HepG2 (cell line): ENCODE measurements at regions not wholly inside any gene's neighbourhood (a gene's known extent, or its start where the extent isn't known, plus 50 kb on each side); places are given as distances from the start of the nearest gene placed in this dataset.

Source experiments
- ATAC-seq: fragments of 200-7000 bp; cut with Tn5 transposase; 3 replicates; pipeline ENCODE4 v1.9.1; 2020; ENCODE audit warnings: mild to moderate bottlenecking, moderate library complexity
- BruUV-seq: library from RNA; stranded (reverse); fragments of 400-500 nt; replicated peaks from 2 replicates; lab custom pipeline; 2021; lab: Mats Ljungman, UMichigan
- CTCF ChIA-PET: fragments of 300-600 bp; formaldehyde crosslinking; extraction: SDS; loops from one replicate; lab custom pipeline; 2021; ENCODE audit warnings: low total read pairs, inconsistent platforms, low intra/inter-chr PET ratio; lab: Yijun Ruan, JAX
- POLR2A ChIA-PET: fragments of 350-600 bp; sonication (Branson Sonifier 250); formaldehyde crosslinking; loops from one replicate; lab custom pipeline; 2020; ENCODE audit warnings: antibody characterized with exemption, inconsistent platforms; lab: Yijun Ruan, JAX
- DNase-seq: peaks from one replicate; pipeline ENCODE4 v3.0.0-alpha.2; 2015; ENCODE audit warnings: low spot score
- FAIRE-seq: peaks from 3 replicates; lab custom pipeline; 2011; peaks lifted over from hg19 to GRCh38; lab: Jason Lieb, UNC
- H2AFZ ChIP-seq: one replicate; pipeline ENCODE4 v1.6.1; 2011; ENCODE audit warnings: low read length, inconsistent platforms
- H3K27ac ChIP-seq: fragments of 300-600 bp; 3 replicates; pipeline ENCODE4 v1.8.0; 2011; ENCODE audit warnings: mixed run types, mild to moderate bottlenecking, mixed read lengths, low read length, inconsistent platforms; ENCODE audit not compliant: insufficient read depth; ENCODE audit errors: extremely low read length
- H3K27me3 ChIP-seq, 2 experiments: fragments of 200-600 bp in 1 of 2; 2 replicates in 1 of 2; 3 replicates in 1 of 2; pipeline versions ENCODE4 v1.6.0 to v1.8.0; 2011; ENCODE audit warnings: low read length in 2 of 2, mild to moderate bottlenecking in 2 of 2, moderate library complexity in 2 of 2, inconsistent platforms in 1 of 2; ENCODE audit not compliant: insufficient read depth in 2 of 2, control insufficient read depth in 1 of 2
- H3K36me3 ChIP-seq, 2 experiments: fragments of 200-600 bp in 1 of 2; replicated peaks in 1 of 2; 2 replicates in 1 of 2; 3 replicates in 1 of 2; pipeline versions ENCODE4 v1.5.1 to v1.8.0; 2011; ENCODE audit warnings: low read length in 2 of 2, inconsistent platforms in 1 of 2; ENCODE audit not compliant: insufficient read depth in 2 of 2, control insufficient read depth in 1 of 2
- H3K4me1 ChIP-seq: 2 replicates; pipeline ENCODE4 v1.5.1; 2012; ENCODE audit warnings: low read length, inconsistent platforms; ENCODE audit not compliant: insufficient read depth
- H3K4me2 ChIP-seq: 2 replicates; pipeline ENCODE4 v1.6.0; 2011; ENCODE audit warnings: low read depth, low read length, inconsistent platforms
- H3K4me3 ChIP-seq, 3 experiments: fragments of 200-600 bp in 1 of 3; sonication (generic), shearing (Covaris generic) in 1 of 3; replicated peaks in 1 of 3; 2 replicates each; pipeline ENCODE4 v1.5.1; 2011 to 2016; ENCODE audit warnings: low read length in 3 of 3, inconsistent platforms in 2 of 3, low read depth in 2 of 3, mild to moderate bottlenecking in 2 of 3, control low read depth in 1 of 3, mixed read lengths in 1 of 3; ENCODE audit not compliant: insufficient read depth in 1 of 3
- H3K79me2 ChIP-seq: one replicate; pipeline ENCODE4 v1.6.1; 2011; ENCODE audit warnings: low read length, inconsistent platforms; ENCODE audit not compliant: insufficient read depth
- H3K9ac ChIP-seq: 2 replicates; pipeline ENCODE4 v1.6.0; 2011; ENCODE audit warnings: mild to moderate bottlenecking, low read depth, low read length, inconsistent platforms; ENCODE audit not compliant: insufficient read depth
- H3K9me3 ChIP-seq: 2 replicates; pipeline ENCODE4 v1.5.1; 2012; ENCODE audit warnings: mild to moderate bottlenecking, low read length
- H4K20me1 ChIP-seq: 2 replicates; pipeline ENCODE4 v1.6.0; 2011; ENCODE audit warnings: inconsistent platforms, mild to moderate bottlenecking, low read length, moderate library complexity; ENCODE audit not compliant: insufficient read depth
- ATF7 ChIP-seq, 2 experiments: fragments of 450-650 bp in 1 of 2; sonication (generic) in 1 of 2; formaldehyde crosslinking in 1 of 2; IDR thresholded peaks; 2 replicates each; pipeline versions ENCODE4 v1.4.0 to v1.6.1; 2016 to 2020; ENCODE audit warnings: antibody characterized with exemption in 1 of 2, mild to moderate bottlenecking in 1 of 2, missing genetic modification reagents in 1 of 2
- CCAR2 ChIP-seq: fragments of 200-400 bp; formaldehyde crosslinking; optimal IDR thresholded peaks from 2 replicates; pipeline ENCODE3; 2018; ENCODE audit warnings: low read depth, mild to moderate bottlenecking, low read length, moderate library complexity
- CEBPG ChIP-seq: IDR thresholded peaks from 2 replicates; pipeline ENCODE4 v1.6.1; 2016
- CREB1 ChIP-seq, 2 experiments: fragments of 450-650 bp in 1 of 2; IDR thresholded peaks; 2 replicates each; pipeline ENCODE4 v1.6.1; 2016 to 2017; ENCODE audit warnings: control low read depth in 1 of 2, mild to moderate bottlenecking in 1 of 2, missing compliant biosample characterization in 1 of 2, missing genetic modification characterization in 1 of 2
- HNRNPL ChIP-seq: fragments of 200-400 bp; formaldehyde crosslinking; IDR thresholded peaks from 2 replicates; pipeline ENCODE4 v1.6.1; 2017; ENCODE audit warnings: mild to moderate bottlenecking, low read depth, low read length
- MAFK ChIP-seq, 2 experiments: IDR thresholded peaks in 1 of 2; conservative IDR thresholded peaks in 1 of 2; 2 replicates each; pipeline ENCODE4 v1.6.1; 2011; ENCODE audit warnings: improper control_type of control experiment in 2 of 2, low read length in 2 of 2
- NPAS2 ChIP-seq: sonication (generic); formaldehyde crosslinking; IDR thresholded peaks from 2 replicates; pipeline ENCODE4 v1.8.0; 2022; ENCODE audit warnings: mild to moderate bottlenecking, missing genetic modification reagents, borderline replicate concordance
- NR2C2 ChIP-seq: sonication (generic); formaldehyde crosslinking; IDR thresholded peaks from 2 replicates; pipeline ENCODE4 v1.4.0; 2020; ENCODE audit warnings: missing genetic modification reagents, mild to moderate bottlenecking, moderate library complexity, borderline replicate concordance
- NR2F2 ChIP-seq: IDR thresholded peaks from 2 replicates; pipeline ENCODE4 v1.6.1; 2012; ENCODE audit warnings: low read depth, inconsistent platforms, borderline replicate concordance
- ZBTB4 ChIP-seq: sonication (generic); formaldehyde crosslinking; IDR thresholded peaks from 2 replicates; pipeline ENCODE4 v1.4.0; 2020; ENCODE audit warnings: missing genetic modification reagents, mild to moderate bottlenecking, borderline replicate concordance
- ZNF264 ChIP-seq: sonication (generic); formaldehyde crosslinking; IDR thresholded peaks from 2 replicates; pipeline ENCODE4 v1.4.0; 2020; ENCODE audit warnings: missing genetic modification reagents
- ZNF670 ChIP-seq: sonication (generic); formaldehyde crosslinking; IDR thresholded peaks from 2 replicates; pipeline ENCODE4 v1.8.0; 2022; ENCODE audit warnings: mild to moderate bottlenecking, missing genetic modification reagents, borderline replicate concordance
- in situ Hi-C: cut with HindIII; loops from 2 replicates; pipeline ENCODE4 v1.10.0; 2017; ENCODE audit warnings: low pct_unique_long_range_greater_than_20kb; ENCODE audit not compliant: extremely low pct_ligation_motif_present
- intact Hi-C: fragments of 100-400 bp; cut with micrococcal nuclease; formaldehyde crosslinking; loops from one replicate; pipeline ENCODE4 v1.10.0; 2022; ENCODE audit not compliant: unreplicated experiment
- TF ChIP-seq, protein P1 (sequence below): sonication (generic); formaldehyde crosslinking; IDR thresholded peaks from 2 replicates; pipeline ENCODE4 v1.4.0; 2020; ENCODE audit warnings: missing genetic modification reagents

DNA sequence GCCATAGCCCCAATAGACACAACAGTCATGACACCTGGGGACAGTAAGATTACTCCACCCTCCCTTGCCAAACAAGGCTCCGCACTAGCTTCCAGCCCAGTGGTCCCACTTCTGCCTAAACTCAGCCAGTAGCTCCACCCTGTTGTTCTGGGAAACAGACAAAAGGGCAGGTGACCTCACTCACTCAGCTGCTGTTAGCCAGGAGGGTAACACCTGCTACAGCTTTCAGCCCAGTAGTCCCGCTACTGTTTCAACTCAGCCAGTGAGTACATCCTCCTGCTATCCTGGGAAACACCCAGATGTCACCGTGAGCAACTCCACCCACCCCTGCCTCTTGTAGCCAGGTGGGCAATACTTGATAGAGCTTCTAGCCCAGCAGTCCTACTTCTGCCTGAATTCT lies 162.7 kb upstream of the CPXCR1 start (continued):
- TF ChIP-seq ZBTB4 (CRISPR knock-in tag) (no peak), HNRNPL (no peak), NR2C2 (CRISPR knock-in tag) (no peak), ZNF670 (CRISPR knock-in tag) (no peak), ZNF264 (CRISPR knock-in tag) (no peak), NPAS2 (CRISPR knock-in tag) (no peak), CCAR2 (no peak)
- TF ChIP-seq, protein P1, sequence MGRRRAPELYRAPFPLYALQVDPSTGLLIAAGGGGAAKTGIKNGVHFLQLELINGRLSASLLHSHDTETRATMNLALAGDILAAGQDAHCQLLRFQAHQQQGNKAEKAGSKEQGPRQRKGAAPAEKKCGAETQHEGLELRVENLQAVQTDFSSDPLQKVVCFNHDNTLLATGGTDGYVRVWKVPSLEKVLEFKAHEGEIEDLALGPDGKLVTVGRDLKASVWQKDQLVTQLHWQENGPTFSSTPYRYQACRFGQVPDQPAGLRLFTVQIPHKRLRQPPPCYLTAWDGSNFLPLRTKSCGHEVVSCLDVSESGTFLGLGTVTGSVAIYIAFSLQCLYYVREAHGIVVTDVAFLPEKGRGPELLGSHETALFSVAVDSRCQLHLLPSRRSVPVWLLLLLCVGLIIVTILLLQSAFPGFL, result no peak

DNA sequence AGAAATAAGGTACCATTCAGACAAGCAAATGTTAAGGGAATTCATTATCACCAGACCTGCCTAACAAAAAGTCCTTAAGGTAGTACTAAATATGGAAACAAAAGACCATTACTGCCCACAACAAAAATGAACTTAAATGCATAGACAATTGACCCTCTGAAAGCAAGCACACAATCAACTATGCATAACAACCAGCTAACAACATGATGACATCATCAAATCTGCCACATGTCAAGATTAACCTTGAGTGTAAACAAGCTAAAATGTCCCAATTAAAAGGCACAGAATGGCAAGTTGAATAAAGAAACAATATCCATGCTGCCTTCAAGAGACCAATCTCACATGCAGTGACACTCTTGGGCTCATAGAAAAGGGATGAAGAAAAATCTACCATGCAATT lies 160.7 kb upstream of the CPXCR1 start:
- TF ChIP-seq CREB1 (IDR thresholded peaks at IDR 0.05) (peak; percentile 48; the same call in 1 of the 2 replicates), CREB1 (CRISPR knock-in tag; IDR thresholded peaks at IDR 0.05) (no peak), MAFK (conservative IDR thresholded peaks at IDR 0.05 in 1 of 2, IDR thresholded peaks at IDR 0.05 in 1 of 2; ENCODE audit: low read length in 2 of 2) (peak in 1 of 2 experiments; percentile 27; a peak in 2 of 4 replicates), ATF7 (IDR thresholded peaks at IDR 0.05) (peak; percentile 89), ATF7 (CRISPR knock-in tag; IDR thresholded peaks at IDR 0.05) (no peak), CEBPG (no peak), NR2F2 (no peak)
- TF ChIP-seq, all 625 proteins: peak for 3
- H2AFZ ChIP-seq, result no peak overlapping the region
- in situ Hi-C loops (no loop called here), intact Hi-C loops (no loop called here)
- H4K20me1 ChIP-seq, result no peaks in the 10 kb centered on the region
- no peaks in the 10 kb centered on the region for H3K36me3 ChIP-seq
- ATAC-seq (no peak), FAIRE-seq (no peak), DNase-seq (no peak)
- no peaks in the 10 kb centered on the region for H3K4me1 ChIP-seq
- no TSS peak for BruUV-seq
- no peak overlapping the region for H3K9ac ChIP-seq
- no peak overlapping the region for H3K4me3 ChIP-seq
- ChIA-PET POLR2A (no interaction called here), CTCF (no interaction called here)
- peaks cover 5% of the 10 kb centered on the region; the same call in 1 of the 2 replicates for H3K9me3 ChIP-seq
- no peaks in the 10 kb centered on the region for H3K79me2 ChIP-seq
- H3K27me3 ChIP-seq, result no peaks in the 10 kb centered on the region
- H3K4me2 ChIP-seq, result no peak overlapping the region
- no peak overlapping the region for H3K27ac ChIP-seq
